HG02852 (cell line): ENCODE measurements at regions not wholly inside any gene's neighbourhood (a gene's known extent, or its start where the extent isn't known, plus 50 kb on each side); places are given as distances from the start of the nearest gene placed in this dataset.
"Not testable (repeated sequence)": the region's sequence is repeated elsewhere in the genome, so short reads cannot be mapped to it uniquely, and the experiment has no call there.

Experiments
- ATAC-seq: cut with Tn5 transposase; IDR thresholded peaks from one replicate; pipeline ENCODE4 v1.9.1; 2021; ENCODE audit warnings: mild to moderate bottlenecking, moderate library complexity; ENCODE audit not compliant: unreplicated experiment

DNA sequence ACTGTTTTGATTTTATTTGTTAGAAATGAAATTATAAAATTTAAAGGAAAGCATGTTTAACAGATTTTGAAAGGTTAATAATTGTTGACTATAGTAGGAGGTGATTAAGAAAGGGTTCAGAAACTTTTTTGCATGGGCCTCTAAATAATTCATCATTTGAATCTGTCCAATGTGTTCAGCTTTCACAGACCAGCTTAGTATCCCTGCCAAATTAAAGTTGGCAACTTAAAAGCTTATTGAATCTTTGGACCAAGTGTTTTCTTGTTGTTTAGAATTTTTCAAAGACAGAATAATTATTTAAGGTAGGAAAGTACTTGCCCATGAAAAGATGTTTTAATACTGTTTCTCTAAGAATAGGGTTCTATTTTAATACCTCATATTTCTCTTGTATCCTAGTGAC, 466.0 kb downstream of the GJA1 start:
- no peak for ATAC-seq

DNA sequence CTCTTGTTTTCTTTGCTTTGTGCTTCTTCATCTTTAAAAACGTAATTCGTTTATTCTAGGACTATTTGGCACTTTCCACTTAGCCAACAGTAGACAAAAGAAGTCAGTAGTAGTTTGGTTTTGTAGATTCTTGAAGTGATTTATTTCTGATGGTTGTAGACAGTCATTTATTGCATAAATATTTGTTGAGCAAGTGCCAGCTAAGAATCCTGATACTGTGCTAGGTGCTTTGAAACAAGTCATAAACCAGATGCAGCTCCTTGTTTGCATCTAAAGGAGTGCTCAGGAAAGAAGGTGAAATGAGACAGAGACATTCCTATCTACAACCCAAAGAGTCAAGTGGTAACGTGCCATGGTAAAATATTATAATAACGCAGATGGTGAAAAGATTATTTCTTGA, 469.1 kb downstream of the GJA1 start:
- no peak for ATAC-seq

DNA sequence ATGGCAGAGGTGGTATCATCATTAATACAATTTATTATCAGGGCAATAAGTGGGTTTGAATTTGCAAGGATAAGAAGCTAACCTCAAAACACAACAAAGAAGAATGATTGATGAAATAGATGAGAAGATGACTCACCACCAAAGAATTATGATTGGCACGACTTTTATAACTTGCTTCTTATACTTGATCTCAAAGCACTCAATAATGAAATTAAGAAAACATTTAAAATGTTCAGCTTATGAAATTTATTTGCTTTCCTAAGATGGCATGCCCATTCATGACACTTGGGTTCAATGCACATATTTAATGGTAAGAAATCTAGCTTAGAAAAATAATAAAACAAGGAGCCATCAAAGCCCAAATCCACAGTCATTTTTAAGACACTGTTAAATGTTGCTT, 477.5 kb downstream of the GJA1 start:
- no peak for ATAC-seq

DNA sequence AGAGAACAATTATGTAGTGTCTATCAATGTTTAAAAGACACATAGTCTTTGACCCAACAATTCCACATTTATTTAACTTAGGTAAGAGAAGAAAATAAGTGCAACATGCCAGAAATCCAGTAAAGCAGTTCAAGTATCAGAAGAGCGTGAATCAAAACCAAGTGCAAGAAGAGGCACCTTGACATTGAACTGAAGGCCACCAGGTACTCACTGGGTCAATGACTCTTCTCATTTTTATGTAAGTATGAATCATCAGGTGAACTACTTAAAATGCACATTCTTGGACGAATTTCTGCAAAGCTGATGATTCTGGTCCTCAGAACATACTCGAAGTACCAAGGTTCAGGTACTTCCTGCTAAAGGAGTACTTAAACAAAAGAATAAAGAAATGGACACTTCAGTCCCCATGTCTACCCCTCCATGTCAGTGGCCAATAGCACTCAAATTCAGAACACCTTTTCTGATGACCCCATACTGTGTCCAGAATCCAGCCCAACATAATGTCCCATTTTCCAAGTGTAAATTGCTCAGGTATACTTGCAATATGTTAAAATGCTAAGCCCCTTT, 481.9 kb downstream of the GJA1 start:
- no peak for ATAC-seq

DNA sequence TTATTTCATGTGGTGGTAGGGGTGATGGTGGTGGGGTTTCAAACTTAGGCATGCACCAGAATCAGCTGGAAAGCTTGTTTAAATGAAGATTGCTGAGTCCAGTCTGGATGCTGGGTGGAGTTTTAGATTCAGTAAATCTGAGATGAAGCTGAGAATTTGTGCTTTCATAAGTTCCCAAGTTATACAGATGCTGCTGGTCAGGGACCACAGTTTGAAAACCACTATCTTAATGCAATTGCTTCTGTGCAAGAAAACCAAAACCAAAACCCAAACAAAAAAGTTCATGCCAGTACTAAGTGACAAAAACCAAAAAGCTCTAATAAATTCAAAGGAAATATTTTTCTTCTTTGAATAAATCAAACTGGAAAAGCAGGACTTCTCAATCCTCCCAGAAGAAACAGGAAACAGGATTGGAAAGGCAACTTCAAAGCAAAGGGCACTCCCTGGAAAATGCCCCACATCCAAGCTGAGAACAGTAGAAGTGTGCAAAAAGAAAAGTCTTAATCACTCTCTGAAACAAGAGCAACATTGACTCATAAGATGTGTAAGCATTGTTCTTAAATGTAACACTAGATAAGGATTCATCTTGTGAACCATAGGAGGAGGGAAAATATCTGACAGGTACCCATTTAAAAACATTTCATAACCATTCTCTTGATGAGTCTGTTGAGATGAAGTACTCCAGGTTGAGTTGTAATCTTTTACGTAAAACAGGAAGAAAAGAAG, 481.5 kb upstream of the HSF2 start:
- no peak for ATAC-seq

DNA sequence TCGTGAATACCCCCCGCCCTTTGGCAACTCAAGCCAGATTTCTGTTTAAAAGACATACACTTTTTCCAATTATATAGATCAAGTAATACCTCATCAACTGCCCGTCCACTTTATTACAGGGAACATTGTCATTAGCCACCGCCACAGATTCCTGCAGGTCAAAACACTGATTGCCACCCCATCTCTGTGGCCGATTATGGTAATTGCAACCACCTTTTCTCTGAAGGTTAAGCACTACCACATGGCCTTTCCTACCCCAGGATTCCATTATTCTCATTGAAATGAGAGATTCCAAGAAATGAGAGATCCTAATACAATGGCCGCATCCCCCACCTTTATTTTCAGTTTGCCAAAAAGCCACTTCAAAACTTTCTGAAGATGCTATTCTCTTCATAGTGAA, 478.8 kb upstream of the HSF2 start:
- ATAC-seq, result no peak

DNA sequence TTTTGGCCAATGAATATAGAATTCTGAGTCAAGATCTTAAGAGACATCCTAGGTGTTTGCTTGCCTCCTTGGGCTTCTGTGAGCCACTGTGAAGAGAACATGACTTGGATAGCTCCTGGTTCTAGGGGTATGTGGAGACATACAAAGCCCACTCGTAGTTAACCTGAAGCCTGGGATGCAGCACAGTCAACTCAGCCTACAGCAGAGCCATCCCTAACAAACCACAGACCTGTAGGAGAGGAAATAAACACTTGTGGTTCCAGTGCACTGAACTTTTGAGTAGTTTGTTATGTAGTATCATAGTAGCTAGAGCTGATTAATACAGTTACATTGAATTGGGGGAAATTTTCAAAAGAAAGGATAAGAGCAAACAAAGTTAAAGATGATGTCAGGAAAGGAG, 474.4 kb upstream of the HSF2 start:
- ATAC-seq, result no peak

DNA sequence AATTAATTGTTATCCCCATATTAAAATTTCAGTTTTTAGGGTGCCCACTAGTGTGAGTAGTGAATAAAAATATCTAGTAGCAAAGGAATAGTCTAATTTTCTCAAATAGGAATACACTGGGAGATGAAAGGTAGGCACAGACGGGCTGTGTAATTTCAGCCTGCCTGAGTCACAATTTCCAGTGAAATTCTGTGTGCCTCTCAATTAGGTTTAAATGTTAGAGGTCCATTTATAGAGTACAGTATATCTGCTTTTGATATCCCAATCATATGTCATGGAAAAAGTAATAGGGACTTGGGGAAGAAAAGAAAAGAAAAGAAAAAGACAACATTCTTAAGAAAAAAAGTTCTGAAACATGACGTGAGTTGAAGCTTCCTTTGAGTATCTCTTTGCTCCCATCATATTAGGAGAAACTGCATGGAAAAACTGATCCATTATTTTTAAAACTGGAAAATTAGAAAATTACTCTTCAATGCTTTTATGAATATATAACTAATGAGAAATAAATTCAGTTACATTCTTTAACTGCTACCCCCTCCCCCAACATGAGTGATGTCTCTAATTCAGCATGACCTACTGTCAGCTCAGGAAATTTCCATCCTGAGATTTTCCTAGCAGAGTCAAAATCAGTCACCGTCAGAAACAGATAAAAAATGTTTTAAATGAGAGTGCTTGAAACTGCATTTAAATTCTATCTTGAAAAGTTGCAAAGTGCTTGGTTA, 473.8 kb upstream of the HSF2 start:
- no peak for ATAC-seq

DNA sequence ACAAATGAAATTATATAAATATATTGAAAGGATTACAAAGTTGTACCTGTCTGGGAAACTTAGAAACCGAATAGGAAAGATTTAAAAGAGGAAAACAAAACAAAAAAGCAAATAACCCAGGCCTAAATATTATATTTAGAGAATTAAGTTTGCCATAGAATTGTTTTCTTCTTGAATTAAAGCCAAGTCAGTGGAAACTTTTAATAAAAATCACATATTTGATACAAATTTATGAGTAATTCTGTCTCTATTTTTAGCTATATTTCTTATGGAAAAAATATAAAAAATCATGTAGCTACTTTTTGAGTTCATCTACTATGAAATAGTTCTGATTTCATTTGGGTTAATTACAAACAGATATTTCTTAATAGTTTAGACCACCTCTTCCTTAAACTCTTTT, 470.2 kb upstream of the HSF2 start:
- ATAC-seq, result no peak

DNA sequence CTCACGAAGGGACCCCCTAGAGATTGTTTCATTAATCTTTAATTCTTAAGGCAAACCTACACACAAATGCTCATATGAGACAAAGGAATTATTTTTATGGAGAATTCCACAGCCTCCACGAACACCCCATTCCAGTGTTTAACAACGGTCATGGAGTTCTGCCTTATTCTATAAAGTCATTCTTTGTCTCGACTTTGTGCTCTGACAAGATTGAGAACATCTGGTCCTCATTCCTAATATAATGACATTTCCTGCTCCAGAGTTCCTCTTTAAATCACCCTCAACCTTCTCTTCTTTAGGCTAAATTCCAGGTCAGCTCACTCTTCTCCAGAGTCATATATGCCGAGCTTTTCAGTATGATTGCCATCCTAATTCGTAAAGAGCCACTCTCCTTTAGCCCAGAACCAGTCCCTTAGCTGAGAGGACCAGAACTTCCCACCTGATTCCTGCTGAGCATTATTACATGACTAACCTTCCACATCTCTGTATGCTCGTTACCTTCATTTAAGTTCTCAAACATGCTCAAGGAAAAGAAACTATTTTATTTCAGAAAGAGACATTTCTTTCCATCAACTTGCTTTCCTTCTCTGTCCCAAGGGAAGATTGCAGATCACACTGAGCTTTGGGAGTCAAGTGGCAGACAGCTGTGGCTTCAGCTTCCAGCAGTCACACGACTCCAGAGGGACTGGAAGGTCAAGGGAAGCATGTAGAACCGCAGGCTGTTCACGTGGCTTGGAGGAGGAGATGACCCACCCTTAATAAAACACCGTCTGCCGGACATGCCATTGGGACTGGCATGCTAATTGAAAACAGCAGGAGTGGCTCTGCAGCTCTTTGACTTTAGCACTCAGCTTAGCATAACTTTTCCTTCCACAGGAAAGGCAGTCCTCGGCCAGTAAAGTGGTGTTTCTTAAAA, 467.1 kb upstream of the HSF2 start:
- no peak for ATAC-seq

DNA sequence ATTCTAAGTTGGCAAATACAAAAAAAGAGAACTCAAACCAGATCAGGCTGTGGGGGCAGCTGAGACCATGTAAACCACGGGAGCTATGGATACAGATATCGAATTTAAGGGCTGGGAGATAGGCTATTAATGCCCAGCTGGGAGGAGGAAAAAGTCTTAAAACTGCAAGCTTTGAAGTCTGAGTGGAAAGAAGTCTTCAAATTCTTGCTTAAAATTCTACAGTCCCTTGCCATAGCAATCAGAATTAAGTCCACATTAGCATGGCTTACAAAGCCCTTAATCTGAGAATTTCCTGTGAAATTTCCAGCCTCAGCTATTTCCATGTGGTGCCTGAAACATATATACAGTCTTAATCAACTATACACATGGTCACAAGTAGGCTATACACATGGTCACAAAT, 465.0 kb upstream of the HSF2 start:
- ATAC-seq, result no peak

DNA sequence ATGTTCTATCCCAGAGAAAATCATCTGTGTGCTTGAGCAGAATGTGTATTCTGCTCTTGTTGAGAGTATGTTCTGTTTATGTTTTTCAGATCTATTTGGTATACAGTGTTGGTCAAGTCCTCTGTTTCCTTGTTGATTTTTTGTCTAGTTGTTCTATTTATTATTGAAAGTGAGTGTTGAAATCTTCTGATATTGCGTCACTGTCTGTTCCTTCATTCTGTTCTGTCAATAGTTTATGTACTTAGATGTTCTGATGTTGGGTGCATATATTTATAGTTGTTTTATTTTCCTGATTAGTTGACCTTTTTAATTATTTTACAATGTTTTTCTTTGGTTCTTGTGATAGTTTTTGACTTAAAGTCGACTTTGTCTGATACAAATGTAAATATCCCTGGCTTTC, 458.7 kb upstream of the HSF2 start:
- no peak for ATAC-seq

DNA sequence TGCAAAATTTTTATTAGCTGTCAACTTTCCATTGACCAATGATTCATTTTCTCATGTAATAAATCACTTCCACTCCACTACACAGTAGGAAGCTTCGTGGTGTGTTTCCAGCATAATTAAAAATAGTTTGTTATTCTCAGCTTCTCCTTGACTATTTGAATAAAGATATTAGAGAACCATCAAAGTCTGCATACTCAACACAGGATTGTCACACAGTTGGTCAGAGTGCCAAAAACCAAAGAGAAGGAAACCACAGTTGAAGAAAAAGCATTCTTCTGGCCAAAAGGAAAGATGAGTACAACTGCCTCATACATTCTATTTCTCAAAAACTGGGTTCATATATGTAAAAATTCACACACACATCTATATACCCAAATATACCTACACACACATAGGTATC, 455.1 kb upstream of the HSF2 start:
- no peak for ATAC-seq

DNA sequence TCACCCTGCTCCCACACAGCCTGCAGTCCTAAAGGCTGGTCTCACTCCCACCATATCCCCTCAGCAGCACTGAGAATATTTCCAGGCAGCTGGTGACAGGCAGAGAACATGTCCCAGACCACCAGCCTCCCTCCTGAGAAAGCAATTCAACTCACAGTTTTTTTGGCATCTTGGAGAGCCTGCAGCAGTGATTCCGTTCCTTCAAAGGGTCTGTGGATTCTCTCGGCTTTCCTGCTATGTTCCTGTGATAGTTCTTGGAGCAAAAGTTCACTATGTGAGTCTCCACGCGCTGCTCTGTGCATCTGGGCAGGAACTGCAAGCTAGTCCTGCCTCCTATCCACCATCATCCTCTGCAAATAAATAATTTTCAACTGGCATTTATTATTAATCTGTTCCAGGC, 448.3 kb upstream of the HSF2 start:
- no peak for ATAC-seq

DNA sequence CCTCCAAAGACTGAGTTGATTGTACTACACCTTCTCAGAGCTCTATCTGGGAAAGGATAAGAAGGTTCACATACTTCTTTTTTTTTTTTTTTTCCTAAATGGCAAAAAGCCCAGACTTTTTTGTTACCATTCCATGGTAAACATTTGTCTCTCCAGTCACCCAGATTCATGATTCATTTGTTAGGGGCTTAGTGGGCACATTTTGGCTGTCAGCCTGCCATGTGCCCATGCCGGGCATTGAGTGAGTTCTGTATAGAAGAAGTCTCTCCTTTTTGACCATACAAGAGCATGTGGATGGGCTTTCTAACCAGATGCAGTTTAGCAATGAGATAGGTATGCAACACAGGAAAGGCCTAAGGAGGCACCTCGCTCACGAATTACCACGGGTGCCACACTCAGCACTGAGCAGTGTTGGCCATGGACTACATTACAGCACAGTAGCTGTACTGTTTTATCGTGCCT, 447.5 kb upstream of the HSF2 start:
- no peak for ATAC-seq

DNA sequence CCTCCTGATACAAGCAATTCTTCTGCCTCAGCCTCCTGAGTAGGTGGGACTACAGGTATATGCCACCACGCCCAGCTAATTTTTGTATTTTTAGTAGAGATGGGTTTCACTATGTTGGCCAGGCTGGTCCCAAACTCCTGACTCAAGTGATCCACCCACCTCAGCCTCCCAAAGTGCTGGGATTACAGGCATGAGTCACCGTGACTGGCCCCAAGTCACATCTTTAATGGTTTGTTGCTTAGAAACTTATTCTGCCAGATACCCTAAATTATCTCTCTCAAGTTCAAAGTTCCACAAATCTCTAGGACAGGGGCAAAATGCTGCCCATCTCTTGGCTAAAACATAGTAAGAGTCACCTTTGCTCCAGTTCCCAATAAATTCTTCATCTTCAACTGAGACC, 444.1 kb upstream of the HSF2 start:
- not testable (repeated sequence) for ATAC-seq

DNA sequence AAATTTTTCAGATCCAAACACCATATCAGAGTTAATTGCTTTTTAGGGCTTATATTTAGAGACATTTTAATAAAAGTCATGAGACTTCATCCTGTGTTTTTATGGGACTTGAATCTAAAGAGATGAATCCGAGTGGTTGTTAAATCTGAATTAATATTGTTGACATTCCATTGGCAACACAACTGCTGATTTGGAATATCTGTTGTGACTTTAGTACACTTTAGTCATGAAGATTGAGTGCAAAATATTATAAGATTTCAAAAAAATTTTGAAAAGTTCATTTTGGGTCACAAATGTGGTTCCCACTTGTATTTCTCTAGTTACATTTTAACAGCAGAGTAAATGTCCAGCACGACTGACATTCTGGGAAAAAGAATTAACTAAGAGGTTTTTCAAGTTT, 442.7 kb upstream of the HSF2 start:
- no peak for ATAC-seq

DNA sequence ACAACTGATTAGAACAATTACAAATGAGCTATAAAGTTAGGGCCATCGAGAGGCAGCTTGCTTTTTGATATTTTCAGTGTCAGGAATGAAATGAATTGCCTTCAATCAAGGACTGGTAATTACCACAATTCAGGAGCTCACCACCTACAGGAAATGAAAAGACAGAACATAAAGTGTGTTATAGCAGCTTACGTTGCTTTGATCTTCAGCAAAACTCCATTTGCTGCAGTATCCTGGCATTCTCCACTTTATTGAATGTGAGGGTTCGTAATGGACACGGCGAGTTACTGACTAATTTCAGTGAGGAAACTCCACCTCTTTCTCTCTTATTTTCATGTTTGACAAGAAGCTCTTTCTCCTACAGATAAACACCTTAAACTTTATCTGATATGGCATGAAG, 440.0 kb upstream of the HSF2 start:
- ATAC-seq, result no peak

DNA sequence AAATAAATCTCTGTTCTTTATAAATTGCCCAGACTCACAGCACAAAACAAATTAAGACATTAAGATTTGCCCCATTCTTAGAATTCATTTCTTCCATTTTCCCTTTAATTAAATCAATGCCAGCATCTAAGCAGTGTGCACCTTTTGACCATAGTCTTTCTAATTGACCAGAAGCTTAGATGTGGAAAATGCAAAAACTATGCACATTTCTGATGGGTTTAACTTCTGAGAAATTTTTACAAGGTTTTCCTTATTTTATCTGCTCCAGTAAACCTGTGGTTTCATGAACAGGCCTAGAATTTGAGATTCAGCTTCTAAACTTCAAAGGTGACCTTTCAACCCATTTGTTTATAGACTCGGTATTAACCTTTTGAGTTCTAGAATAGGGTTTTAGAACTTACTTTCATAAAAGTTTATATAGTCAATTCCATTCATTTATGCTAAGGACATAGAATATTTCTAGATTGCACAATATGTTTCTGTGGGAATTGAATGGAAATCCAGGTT, 437.8 kb upstream of the HSF2 start:
- ATAC-seq, result no peak

DNA sequence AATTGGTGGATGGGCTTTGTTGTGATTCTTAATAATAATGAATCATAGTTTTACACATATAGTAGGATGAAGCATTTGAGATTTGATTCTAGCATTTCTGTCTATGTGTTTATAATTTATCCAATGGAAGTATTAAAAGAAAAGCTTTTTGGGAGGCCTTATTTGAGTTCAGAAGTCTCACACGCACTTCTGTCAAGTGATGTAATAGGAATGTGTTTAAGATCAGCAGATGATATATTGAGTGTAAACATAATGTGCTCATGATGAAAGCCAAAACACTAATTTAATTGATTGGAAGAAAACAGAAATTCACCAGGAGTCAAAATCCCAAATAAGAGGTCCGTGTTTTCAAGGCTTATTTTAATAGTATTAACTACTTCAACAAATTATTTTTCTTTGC, 435.6 kb upstream of the HSF2 start:
- no peak for ATAC-seq

DNA sequence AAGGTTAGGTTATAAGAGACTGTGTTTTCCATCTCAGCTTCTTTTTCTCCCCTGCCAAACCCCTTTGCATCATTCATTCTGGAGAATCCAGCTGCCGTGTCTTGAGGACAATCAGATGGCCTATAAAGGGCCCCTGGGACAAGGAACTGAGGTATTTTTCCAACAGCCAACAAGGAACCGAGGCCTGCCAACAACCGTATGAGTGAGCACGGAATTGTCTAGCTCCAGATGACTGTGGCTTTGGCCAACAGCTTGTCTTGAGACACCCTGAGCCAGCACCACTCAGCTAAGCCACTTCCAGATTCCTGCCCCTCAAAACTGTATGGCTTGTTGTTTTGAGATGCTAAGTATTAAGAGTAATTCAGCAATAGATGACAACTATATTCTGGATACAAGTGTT, 433.7 kb upstream of the HSF2 start:
- ATAC-seq, result no peak
